Germinal center (tissue), 1 donor: ENCODE measurements at regions not wholly inside any gene's neighbourhood (a gene's known extent, or its start where the extent isn't known, plus 50 kb on each side); places are given as distances from the start of the nearest gene placed in this dataset.

ENCODE experiments used
- DNase-seq: peaks from one replicate; pipeline ENCODE4 v3.0.0; 2012; ENCODE audit warnings: mixed read lengths, low spot score

- DNase-seq = no peak
Measured at GRCh38 chr18:44590956-44591670, 89.6 kb upstream of the SETBP1 start.

GRCh38 chr18:44592639-44593038 is 88.0 kb upstream of the SETBP1 start:
- DNase-seq = no peak

- DNase-seq = no peak
Measured at GRCh38 chr18:44594799-44595467, 85.8 kb upstream of the SETBP1 start.

- DNase-seq = no peak
Measured at GRCh38 chr18:44597797-44598196, 82.9 kb upstream of the SETBP1 start.

- no peak for DNase-seq
Measured at GRCh38 chr18:44598514-44598913, 82.2 kb upstream of the SETBP1 start.

- no peak for DNase-seq
Measured at GRCh38 chr18:44599412-44599811, 81.3 kb upstream of the SETBP1 start.

- DNase-seq = no peak
Measured at GRCh38 chr18:44601447-44601846, 79.2 kb upstream of the SETBP1 start.

- no peak for DNase-seq
Measured at GRCh38 chr18:44602380-44602779, 78.3 kb upstream of the SETBP1 start.

- no peak for DNase-seq
Measured at GRCh38 chr18:44602845-44603244, 77.8 kb upstream of the SETBP1 start.

- DNase-seq = no peak
Measured at GRCh38 chr18:44609181-44609941, 71.3 kb upstream of the SETBP1 start.

GRCh38 chr18:44620812-44621211 is 59.9 kb upstream of the SETBP1 start:
- DNase-seq = no peak

- no peak for DNase-seq
Measured at GRCh38 chr18:44624052-44624451, 56.6 kb upstream of the SETBP1 start.

GRCh38 chr18:44625386-44625785 is 55.3 kb upstream of the SETBP1 start:
- DNase-seq = no peak

GRCh38 chr18:44626236-44626635 is 54.5 kb upstream of the SETBP1 start:
- no peak for DNase-seq

GRCh38 chr18:44626807-44627206 is 53.9 kb upstream of the SETBP1 start:
- no peak for DNase-seq

- no peak for DNase-seq
Measured at GRCh38 chr18:44627280-44627679, 53.4 kb upstream of the SETBP1 start.

GRCh38 chr18:44629406-44629805 is 51.3 kb upstream of the SETBP1 start:
- no peak for DNase-seq

GRCh38 chr18:44630118-44630517 is 50.6 kb upstream of the SETBP1 start:
- DNase-seq = no peak
